Activated T-helper 17 cell treated with anti-CD3 and anti-CD28 coated beads, Interleukin-2, amount 50 U/mL, for 72 hours (primary cell): ENCODE measurements at regions not wholly inside any gene's neighbourhood (a gene's known extent, or its start where the extent isn't known, plus 50 kb on each side); places are given as distances from the start of the nearest gene placed in this dataset.

Source experiments
- ATAC-seq: fragments of 150-1000 bp; cut with Tn5 transposase; replicated peaks from 2 replicates; pipeline ENCODE4 v1.10.0; 2021; ENCODE audit warnings: mild to moderate bottlenecking, moderate library complexity
- H3K27ac Mint-ChIP-seq: one replicate; pipeline ENCODE4 v1.8.0; 2022; ENCODE audit warnings: mixed read lengths
- H3K27me3 Mint-ChIP-seq: one replicate; pipeline ENCODE4 v1.8.0; 2022; ENCODE audit warnings: mixed read lengths
- H3K36me3 Mint-ChIP-seq: one replicate; pipeline ENCODE4 v1.8.0; 2022; ENCODE audit warnings: low read depth, mild to moderate bottlenecking, mixed read lengths
- H3K4me1 Mint-ChIP-seq: one replicate; pipeline ENCODE4 v1.8.0; 2022; ENCODE audit warnings: mixed read lengths
- H3K4me3 Mint-ChIP-seq: one replicate; pipeline ENCODE4 v1.8.0; 2022; ENCODE audit warnings: mild to moderate bottlenecking, mixed read lengths
- H3K9me3 Mint-ChIP-seq: one replicate; pipeline ENCODE4 v1.8.0; 2022; ENCODE audit warnings: mixed read lengths

GRCh38 chr13:109644956-109645355 is 141.4 kb downstream of the IRS2 start:
- Mint-ChIP-seq H3K4me3 (no peak overlapping the region), H3K27me3 (peaks cover 6% of the 10 kb centered on the region), H3K4me1 (no peaks in the 10 kb centered on the region), H3K9me3 (peaks cover 14% of the 10 kb centered on the region), H3K36me3 (no peaks in the 10 kb centered on the region), H3K27ac (no peak overlapping the region)
- ATAC-seq, result no peak

- Mint-ChIP-seq H3K4me3 (no peak overlapping the region), H3K4me1 (no peaks in the 10 kb centered on the region), H3K27ac (no peak overlapping the region), H3K9me3 (peaks cover 14% of the 10 kb centered on the region), H3K27me3 (peaks cover 6% of the 10 kb centered on the region), H3K36me3 (no peaks in the 10 kb centered on the region)
- ATAC-seq, result no peak
Measured at GRCh38 chr13:109644069-109644750, 142.2 kb downstream of the IRS2 start.

GRCh38 chr13:109642358-109642757 is 144.0 kb downstream of the IRS2 start:
- Mint-ChIP-seq H3K27ac (no peak overlapping the region), H3K36me3 (no peaks in the 10 kb centered on the region), H3K4me1 (no peaks in the 10 kb centered on the region), H3K27me3 (peaks cover 4% of the 10 kb centered on the region), H3K4me3 (no peak overlapping the region), H3K9me3 (peaks cover 18% of the 10 kb centered on the region)
- ATAC-seq, result no peak

DNA sequence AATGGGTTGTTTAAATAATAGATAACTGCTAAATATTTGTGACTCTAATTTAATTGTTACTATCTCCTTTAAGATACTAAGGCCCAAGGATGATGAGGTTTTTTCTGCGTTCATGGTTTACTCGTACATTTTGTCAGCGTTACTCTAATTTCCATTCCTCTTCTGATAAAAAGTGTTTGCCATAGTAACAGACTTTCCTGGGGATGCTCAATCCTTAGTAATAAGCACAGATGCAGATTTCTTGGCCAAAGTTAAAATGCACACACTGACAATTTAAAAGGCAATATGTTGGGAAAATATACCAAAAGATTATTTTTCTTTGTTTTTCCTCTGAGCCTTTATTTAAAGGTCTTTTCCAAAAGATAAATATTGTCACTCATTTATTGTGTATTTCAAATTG is 149.6 kb downstream of the IRS2 start:
- no peak overlapping the region for H3K4me3 Mint-ChIP-seq
- H3K9me3 Mint-ChIP-seq, result peaks cover 22% of the 10 kb centered on the region
- H3K27me3 Mint-ChIP-seq, result peaks cover 15% of the 10 kb centered on the region
- no peaks in the 10 kb centered on the region for H3K36me3 Mint-ChIP-seq
- no peaks in the 10 kb centered on the region for H3K4me1 Mint-ChIP-seq
- no peak overlapping the region for H3K27ac Mint-ChIP-seq
- ATAC-seq, result no peak

DNA sequence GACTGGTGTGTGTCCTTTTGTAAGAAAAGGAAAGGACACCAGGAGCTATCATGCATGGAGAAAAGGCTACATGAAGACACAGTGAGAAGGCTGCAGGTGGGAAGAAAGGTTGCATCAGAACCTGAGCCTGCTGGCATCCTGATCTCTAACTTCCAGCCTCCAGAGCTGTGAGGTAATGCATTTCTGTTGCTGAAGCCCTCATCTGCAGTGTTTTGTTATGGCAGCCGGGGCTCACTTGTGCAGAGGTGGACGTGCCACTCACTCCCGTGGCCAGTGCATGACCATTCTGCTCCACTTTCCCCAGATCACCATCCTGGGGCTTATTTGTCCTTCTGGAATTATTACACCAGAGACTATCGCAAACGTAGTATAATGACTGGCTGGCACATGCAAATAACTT is 155.3 kb downstream of the IRS2 start:
- Mint-ChIP-seq H3K27ac (no peak overlapping the region), H3K4me1 (no peaks in the 10 kb centered on the region), H3K9me3 (peaks cover 4% of the 10 kb centered on the region), H3K27me3 (peaks cover 18% of the 10 kb centered on the region), H3K4me3 (no peak overlapping the region), H3K36me3 (no peaks in the 10 kb centered on the region)
- ATAC-seq, result no peak

- peaks cover 18% of the 10 kb centered on the region for H3K27me3 Mint-ChIP-seq
- H3K36me3 Mint-ChIP-seq, result no peaks in the 10 kb centered on the region
- peaks cover 4% of the 10 kb centered on the region for H3K9me3 Mint-ChIP-seq
- H3K4me1 Mint-ChIP-seq, result no peaks in the 10 kb centered on the region
- H3K27ac Mint-ChIP-seq, result no peak overlapping the region
- no peak overlapping the region for H3K4me3 Mint-ChIP-seq
- no peak for ATAC-seq
Measured at GRCh38 chr13:109630271-109630670, 156.1 kb downstream of the IRS2 start.

DNA sequence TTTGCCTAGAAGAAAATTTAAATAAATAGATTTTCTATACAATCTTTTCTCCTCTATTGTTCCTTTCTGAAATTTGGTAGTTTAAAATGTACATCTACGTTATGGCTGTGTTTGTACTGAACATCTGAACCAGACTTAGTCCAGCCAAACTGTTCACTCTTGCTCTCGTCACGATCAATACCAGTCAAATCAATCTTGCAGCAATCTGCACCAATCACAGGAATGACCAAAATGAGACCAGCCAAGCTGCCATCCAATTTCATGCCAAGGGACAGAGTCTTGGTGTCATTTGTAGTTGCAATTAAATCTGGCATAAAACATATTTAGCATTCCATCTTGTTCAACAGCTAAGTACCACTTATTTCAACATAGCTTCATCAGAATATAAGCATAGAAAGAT is 156.6 kb downstream of the IRS2 start:
- peaks cover 4% of the 10 kb centered on the region for H3K9me3 Mint-ChIP-seq

GRCh38 chr13:109628251-109628699 is 158.1 kb downstream of the IRS2 start:
- H3K4me1 Mint-ChIP-seq, result no peaks in the 10 kb centered on the region
- H3K27me3 Mint-ChIP-seq, result peaks cover 11% of the 10 kb centered on the region
- H3K9me3 Mint-ChIP-seq, result peaks cover 4% of the 10 kb centered on the region
- no peak overlapping the region for H3K4me3 Mint-ChIP-seq
- no peaks in the 10 kb centered on the region for H3K36me3 Mint-ChIP-seq
- H3K27ac Mint-ChIP-seq, result no peak overlapping the region
- no peak for ATAC-seq

More for the DNA sequence above, 156.6 kb downstream of the IRS2 start:
- ATAC-seq, result no peak
- H3K4me3 Mint-ChIP-seq, result no peak overlapping the region
- H3K4me1 Mint-ChIP-seq, result no peaks in the 10 kb centered on the region
- peaks cover 13% of the 10 kb centered on the region for H3K27me3 Mint-ChIP-seq
- no peaks in the 10 kb centered on the region for H3K36me3 Mint-ChIP-seq
- no peak overlapping the region for H3K27ac Mint-ChIP-seq

GRCh38 chr13:109627649-109628048 is 158.7 kb downstream of the IRS2 start:
- no peak for ATAC-seq

DNA sequence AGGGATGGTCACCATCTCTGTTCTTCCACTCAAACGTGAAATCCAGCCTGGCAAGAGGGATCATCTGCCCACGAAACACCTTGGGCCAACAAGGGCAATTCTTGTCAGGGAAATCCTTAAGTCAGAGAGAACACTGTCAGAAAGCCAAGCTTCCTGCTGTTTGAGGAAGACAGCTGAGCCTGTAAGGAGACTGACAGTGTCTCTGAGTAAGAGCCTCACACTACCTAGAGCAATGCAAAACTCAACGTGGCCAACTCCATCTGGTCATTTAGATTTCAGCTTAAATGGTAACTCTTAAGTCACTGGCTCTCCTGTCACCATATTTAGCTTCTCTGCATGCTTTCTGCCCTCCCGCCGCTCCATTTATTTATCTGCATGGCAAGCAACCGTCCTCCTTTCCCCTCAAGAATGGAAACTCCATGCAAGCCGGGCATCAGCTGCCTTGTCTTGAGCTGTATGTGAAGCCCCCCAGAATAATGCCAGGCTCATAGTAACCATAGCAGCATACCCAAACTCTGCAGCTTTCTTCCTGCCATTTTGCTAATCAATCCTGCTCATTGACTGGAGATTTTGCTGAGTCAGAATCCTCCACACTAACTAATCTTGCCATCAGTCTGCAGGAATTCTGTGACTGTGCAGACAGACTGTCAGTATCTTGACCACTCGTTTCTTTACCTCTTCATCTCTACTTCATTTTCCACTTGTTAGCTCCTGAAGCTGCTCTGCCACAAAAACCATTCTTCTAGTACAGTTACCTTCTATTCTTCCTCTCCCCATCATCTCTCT is 159.8 kb downstream of the IRS2 start:
- Mint-ChIP-seq H3K4me1 (no peaks in the 10 kb centered on the region), H3K27me3 (peaks cover 6% of the 10 kb centered on the region)
- ATAC-seq, result no peak

More at GRCh38 chr13:109627649-109628048, 158.7 kb downstream of the IRS2 start:
- Mint-ChIP-seq H3K36me3 (no peaks in the 10 kb centered on the region), H3K9me3 (no peaks in the 10 kb centered on the region), H3K27me3 (peaks cover 7% of the 10 kb centered on the region), H3K4me3 (no peak overlapping the region), H3K4me1 (no peaks in the 10 kb centered on the region), H3K27ac (no peak overlapping the region)

GRCh38 chr13:109625156-109625555 is 161.2 kb downstream of the IRS2 start:
- H3K27ac Mint-ChIP-seq, result no peak overlapping the region
- no peaks in the 10 kb centered on the region for H3K4me1 Mint-ChIP-seq
- peaks cover 3% of the 10 kb centered on the region for H3K27me3 Mint-ChIP-seq
- ATAC-seq, result no peak
- no peak overlapping the region for H3K4me3 Mint-ChIP-seq
- no peaks in the 10 kb centered on the region for H3K36me3 Mint-ChIP-seq
- no peaks in the 10 kb centered on the region for H3K9me3 Mint-ChIP-seq

More for the DNA sequence above, 159.8 kb downstream of the IRS2 start:
- Mint-ChIP-seq H3K4me3 (no peak overlapping the region), H3K27ac (no peak overlapping the region), H3K36me3 (no peaks in the 10 kb centered on the region), H3K9me3 (no peaks in the 10 kb centered on the region)

DNA sequence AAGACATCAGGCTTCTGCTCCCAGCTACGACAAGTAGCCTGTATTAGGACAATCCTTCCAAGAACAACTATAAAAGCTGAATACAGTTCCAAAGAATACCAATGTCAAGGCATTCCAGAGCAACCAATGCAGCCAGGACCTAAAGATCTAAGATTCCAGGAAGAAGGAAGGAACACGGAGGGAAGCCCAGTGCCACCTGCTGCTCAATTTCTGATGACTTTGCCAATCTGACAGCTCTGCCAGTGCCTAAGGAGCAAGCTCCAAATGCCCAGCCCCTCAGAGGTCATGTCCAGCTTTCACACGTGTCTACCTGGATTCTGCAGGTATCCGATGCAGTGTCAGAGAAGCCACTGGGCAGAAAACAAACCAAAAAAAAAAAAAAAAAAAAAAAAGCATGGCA is 164.4 kb downstream of the IRS2 start:
- no peaks in the 10 kb centered on the region for H3K36me3 Mint-ChIP-seq
- H3K27me3 Mint-ChIP-seq, result peaks cover 4% of the 10 kb centered on the region
- no peak overlapping the region for H3K4me3 Mint-ChIP-seq
- H3K9me3 Mint-ChIP-seq, result peaks cover 4% of the 10 kb centered on the region
- no peaks in the 10 kb centered on the region for H3K4me1 Mint-ChIP-seq
- no peak overlapping the region for H3K27ac Mint-ChIP-seq
- no peak for ATAC-seq

GRCh38 chr13:109615721-109616420 is 170.5 kb downstream of the IRS2 start:
- Mint-ChIP-seq H3K27ac (no peak overlapping the region), H3K36me3 (no peaks in the 10 kb centered on the region), H3K4me3 (no peak overlapping the region), H3K9me3 (peaks cover 4% of the 10 kb centered on the region), H3K27me3 (peaks cover 9% of the 10 kb centered on the region), H3K4me1 (no peaks in the 10 kb centered on the region)
- no peak for ATAC-seq

DNA sequence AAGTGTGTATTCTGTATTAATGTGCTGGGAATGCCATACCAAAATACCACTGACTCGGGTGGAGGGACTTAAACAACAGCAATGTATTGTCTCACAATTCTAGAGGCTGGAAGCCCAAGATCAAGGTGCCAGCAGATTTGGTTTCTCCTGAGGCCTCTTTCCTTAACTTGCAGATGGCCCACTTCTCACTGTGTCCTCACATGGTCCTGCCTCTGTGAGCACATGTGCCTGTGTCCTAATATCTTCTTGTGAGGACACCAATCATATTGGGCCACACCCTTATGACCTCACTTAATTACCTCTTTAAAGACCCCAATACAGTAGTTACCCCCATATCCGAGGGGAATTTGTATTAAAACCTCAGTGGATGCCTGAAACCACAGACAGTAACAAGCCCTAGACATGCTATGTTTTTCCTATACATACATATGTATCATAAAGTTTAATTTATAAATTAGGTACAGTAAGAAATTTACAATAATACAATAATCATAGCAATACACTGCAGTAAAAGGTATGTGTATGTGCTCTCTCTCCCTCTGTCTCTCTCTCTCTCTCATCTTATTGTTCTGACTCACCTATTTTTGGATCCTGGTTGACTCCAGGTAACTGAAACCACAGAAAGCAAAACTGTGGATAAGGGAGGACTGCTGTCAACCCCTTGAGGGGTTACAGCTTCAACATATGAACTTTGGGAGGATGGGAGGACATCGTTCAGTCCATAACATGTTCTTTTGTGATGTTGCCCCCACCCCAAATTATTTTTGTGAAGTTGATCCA is 174.3 kb downstream of the IRS2 start:
- H3K4me1 Mint-ChIP-seq, result no peaks in the 10 kb centered on the region
- ATAC-seq, result no peak
- no peak overlapping the region for H3K27ac Mint-ChIP-seq

More for the DNA sequence above, 174.3 kb downstream of the IRS2 start:
- Mint-ChIP-seq H3K9me3 (no peaks in the 10 kb centered on the region), H3K27me3 (peaks cover 8% of the 10 kb centered on the region), H3K36me3 (no peaks in the 10 kb centered on the region), H3K4me3 (no peak overlapping the region)
